ENCODE measurements at regions not wholly inside any gene's neighbourhood (a gene's known extent, or its start where the extent isn't known, plus 50 kb on each side); places are given as distances from the start of the nearest gene placed in this dataset.

- TF ChIP-seq CTCF (conservative IDR thresholded peaks at IDR 0.05; ENCODE audit: low read length) (no peak), EZH2phosphoT487 (IDR thresholded peaks at IDR 0.05; ENCODE audit: borderline replicate concordance, low read depth, low read length) (no peak)
Measured at GRCh38 chr21:32954353-32954752, 71.4 kb upstream of the OLIG2 start.
